ENCODE measurements at regions not wholly inside any gene's neighbourhood (a gene's known extent, or its start where the extent isn't known, plus 50 kb on each side); places are given as distances from the start of the nearest gene placed in this dataset.

DNA sequence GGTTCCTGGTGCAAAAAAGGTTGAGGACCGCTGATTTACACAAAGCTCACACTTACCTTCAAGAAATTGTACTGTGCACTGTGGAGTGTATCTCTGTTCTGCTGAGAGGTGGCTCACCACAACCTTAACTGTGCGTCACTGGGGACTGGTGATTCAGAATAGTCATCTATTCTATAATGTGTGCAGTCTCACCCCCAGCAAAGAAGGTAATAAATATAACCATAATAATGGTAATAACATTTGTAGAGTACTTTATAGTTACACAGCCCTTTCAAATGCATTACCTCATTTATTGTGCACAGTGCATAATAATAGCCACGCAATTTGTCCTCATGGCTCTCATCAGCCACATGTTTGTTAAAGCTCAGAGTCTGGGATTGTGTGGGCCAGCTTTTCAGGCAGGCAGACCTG, 59.4 kb upstream of the DUSP10 start:
- no peak for DNase-seq

DNA sequence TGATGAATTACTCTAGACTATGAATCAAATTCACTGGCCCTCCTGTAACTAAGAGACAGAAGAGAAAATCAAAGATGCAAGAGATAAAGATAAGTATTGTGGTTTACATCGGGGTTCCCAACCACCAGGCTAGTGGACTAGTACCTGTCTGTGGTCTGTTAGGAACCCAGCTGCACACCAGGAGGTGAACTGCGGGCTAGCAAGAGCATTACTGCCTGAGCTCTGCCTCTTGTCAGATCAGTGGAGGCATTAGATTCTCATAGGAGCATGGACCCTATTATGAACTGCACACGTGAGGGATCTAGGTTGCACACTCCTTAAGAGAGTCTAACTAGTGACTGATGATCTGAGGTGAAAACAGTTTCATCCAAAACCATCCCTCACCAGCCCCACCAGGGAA, 58.9 kb upstream of the DUSP10 start:
- no peak for DNase-seq

DNA sequence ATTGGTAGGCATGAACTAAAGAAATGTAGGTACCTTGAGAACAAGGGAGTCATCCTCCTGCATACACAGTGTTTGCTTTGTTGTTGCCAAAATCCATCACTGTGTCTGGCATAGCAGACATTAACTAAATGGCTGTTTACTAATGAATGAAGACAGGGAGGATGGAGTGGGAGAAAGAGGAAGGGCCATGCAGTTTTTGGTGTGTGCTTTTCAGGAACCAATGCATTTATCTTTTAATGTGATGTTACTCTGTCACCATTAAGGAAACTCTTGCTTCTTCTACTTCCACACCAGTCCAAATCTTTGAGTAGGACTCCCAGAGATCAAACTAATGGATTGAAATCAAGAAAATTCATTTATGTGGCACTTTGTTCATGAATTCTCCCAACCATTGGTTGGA, 55.6 kb upstream of the DUSP10 start:
- no peak for DNase-seq

DNA sequence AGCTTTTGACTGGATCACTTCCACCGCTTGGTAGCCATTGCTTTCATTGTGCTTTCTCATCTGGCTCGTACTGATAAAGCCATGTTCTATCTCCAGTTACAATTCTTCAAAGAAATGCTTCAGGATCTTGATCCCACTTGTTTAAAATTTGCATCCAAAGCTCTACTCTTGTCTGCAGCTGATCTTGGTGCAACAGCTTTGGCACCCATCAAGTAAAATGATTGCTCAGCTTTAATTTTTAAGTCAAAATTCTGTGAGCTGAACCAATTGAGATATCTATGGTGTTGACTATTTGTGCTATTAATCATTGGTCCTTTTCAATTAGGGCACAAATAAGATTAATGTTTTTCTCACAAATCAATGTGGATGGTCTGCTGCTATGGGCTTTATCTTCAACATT, 54.8 kb upstream of the DUSP10 start:
- no peak for DNase-seq

DNA sequence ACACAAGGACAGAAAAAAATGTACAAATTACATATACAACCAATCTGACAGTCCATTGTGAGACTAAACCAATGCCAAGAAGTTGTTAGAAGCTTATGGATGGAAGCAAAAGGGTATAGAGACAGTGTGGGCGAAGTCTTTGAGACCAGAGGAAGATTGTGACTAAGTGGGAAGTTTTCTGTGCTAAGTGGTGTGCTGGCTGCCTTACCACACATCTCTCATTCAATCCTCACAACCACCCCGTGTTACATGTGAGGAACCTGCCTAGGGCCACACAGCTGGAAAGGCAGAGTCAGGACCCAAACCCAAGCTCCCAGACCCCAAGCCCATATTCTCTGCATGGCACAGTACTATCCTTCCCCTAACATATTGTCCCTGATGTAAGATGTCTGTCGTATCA, 53.5 kb upstream of the DUSP10 start:
- no peak for DNase-seq

DNA sequence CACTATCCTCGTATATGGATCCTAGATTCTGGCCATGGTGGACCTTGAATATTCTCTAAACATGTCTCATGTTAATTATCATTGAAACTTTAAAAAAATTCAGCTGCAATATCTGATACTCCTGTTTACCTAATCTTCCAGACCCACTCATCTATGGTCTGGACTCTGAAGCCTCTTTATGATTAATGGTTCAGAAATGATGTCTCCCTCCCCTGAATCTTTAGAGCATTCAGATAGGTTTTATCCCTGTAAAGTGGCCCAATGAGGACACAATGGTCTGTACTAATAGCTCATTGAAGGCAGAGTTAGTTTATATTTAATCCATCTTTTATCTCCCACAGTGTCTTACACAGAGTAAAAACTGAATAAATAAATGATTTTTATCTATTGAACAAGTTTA, 53.0 kb upstream of the DUSP10 start:
- DNase-seq: no peak

DNA sequence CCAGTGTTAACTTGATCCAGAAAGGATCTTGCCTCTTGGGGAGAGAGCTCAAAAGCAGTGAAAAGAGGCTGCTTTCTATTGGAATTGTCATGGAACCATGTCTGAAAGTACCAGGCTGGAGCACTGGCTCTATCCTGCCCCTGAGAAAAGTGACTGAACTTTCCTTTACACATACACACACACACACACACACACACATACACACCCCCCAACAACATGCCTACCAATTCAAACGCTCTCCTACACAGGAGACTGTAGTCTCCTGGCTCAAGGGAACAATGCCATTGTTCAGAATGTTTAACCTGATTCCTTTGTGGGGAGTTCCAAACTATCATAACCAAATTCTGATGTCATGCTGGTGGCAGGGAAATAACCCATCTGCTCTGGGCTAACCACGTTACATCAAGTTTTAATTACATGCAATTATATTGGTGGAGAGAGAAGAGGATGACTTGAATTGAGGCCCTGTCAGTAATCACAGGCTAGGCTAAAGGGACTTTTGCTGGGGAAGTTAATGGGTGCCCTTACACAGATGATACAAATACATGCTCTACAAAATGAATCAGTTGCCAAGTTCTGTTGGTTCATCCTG, 52.3 kb upstream of the DUSP10 start:
- peak; percentile 18 for DNase-seq

DNA sequence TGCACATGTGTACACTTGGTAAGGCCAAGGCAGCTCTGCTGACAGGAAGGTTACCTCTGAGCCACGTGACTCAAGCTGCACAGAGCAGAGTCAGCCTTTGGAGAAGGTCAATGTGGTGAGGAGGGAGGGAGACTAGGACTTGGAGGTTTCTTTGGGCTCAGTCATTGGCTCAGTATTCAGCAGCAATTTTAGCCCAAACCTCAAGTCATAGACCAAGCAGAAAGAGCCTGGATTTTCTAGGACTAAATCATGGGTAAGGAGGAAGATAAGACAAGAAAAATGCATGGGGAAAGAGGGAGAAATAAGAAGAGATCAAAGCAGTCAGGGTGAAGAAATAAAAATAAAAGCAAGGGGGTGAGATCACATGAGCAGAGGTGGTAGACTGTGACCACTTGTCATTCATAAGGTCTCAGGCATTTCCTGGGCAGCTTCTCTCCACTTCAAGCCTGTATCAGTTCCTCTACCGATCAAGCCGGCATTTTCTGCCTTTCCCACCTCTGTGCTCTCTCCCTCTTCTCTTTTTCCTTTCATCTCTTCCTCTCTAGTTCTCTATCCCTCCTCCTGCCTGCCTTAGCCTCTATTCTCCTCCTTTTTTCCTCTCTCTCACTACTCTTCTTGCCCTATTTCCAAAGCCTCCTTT, 51.7 kb upstream of the DUSP10 start:
- no peak for DNase-seq

DNA sequence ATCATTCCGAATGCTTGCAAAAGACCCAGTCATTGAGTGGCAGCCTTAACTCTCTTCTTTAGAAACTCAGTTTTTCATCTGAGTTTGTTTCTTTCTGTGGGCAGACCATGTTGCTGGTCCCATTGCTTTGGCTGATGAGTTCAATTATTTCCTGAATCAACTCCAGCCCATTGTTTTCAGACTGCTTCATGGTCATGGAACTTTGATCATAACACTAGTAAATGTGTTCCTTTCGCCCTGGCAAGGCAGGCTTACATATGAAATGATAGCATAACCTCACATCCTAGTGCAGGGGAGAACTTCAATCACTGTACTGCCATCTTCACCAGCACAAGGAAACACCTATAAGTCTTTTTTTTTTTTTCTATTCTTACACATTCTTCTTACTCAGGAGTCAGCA, 50.0 kb upstream of the DUSP10 start:
- no peak for DNase-seq
